Activated effector memory CD4-positive, alpha-beta T cell treated with Interleukin-2 at 50 U/mL for 16 hours (primary cell): ENCODE measurements at regions not wholly inside any gene's neighbourhood (a gene's known extent, or its start where the extent isn't known, plus 50 kb on each side); places are given as distances from the start of the nearest gene placed in this dataset.
"Not testable (repeated sequence)": the region's sequence is repeated elsewhere in the genome, so short reads cannot be mapped to it uniquely, and the experiment has no call there.

Experiments used
- DNase-seq: peaks from one replicate; pipeline ENCODE4 v3.0.0-alpha.2; 2020

GRCh38 chr3:187466306-187466705, 98.1 kb downstream of the RTP4 start:
- not testable (repeated sequence) for DNase-seq

DNA sequence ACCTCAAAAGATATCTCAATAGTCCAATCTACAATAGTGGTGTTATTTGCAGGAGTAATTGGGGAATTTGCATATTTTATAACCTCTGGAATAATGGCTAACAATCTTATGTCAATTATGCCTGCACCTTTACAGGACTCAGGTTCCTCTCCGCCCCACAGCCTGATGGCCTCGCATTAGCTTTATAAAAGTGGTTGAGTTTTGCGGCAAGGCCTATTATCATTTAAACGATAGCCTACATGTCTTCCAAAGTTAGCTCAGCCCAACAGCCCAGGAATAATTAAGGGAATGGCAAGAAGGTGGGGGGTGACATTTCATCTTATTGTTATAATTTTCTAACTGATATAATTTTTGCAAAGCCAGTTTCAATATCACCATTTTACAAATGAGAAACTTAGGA, 97.3 kb downstream of the RTP4 start:
- DNase-seq: no peak

GRCh38 chr3:187464682-187465081, 96.5 kb downstream of the RTP4 start:
- DNase-seq: no peak

DNA sequence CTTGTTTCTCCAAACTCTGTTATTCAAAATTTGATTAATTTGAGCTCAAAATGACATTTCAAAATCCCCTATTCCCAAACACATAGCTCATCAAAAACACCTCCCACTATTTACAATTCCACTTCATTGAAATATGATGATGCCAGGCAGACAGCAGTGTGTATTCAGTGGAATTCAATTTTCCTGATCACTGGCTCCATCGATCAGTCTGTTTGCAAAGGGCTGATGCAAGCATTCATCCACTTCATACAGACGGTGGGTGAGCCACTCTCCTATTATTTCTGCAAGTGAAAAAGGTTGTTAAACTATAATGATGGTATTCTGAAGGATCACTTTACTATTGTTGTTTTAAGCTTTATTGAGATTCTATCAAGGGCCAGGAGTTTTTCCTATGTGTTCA, 90.7 kb downstream of the RTP4 start:
- no peak for DNase-seq

GRCh38 chr3:187458383-187458782, 90.2 kb downstream of the RTP4 start:
- no peak for DNase-seq

GRCh38 chr3:187456250-187456649, 88.1 kb downstream of the RTP4 start:
- no peak for DNase-seq

- DNase-seq: no peak
These were observed 86.1 kb downstream of the RTP4 start for GRCh38 chr3:187454085-187454815.

DNA sequence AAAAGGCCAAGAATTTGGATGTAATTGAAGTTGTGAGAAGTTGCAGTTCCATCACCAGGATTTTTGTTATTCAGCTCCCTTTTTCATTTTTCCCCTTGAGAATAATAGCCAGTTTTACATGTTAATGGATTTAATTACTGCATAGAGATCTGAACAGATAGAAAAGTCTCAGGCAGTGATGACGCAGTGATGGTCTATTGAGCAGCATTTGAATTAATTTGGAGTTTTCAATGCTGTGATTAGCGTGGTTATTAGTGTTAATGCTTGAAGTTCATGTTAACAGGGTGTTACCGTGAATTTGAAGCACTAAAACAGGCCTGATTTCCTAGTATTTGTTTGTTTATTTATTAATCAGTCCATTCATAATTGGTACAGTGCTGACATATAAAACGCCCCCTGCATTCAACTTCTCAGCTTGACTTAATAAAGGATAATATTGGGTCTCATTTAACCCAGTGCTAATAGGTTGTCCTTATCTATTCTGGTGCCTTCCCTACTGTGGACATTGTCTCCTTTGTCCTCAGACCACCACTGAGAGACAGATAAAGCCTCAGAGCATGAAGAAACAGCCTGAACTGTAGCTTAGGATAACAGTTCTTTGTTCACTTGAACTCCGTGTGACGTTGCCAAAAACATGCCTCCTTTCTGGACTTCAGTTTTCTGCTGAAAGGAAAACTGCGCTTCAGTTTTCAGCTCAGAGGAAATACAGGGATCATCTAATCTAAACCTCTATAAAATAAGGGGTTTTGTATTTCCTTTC, 82.4 kb downstream of the RTP4 start:
- DNase-seq: no peak

GRCh38 chr3:187448674-187449073, 80.5 kb downstream of the RTP4 start:
- DNase-seq: no peak

- no peak for DNase-seq
These were observed 79.6 kb downstream of the RTP4 start for GRCh38 chr3:187447737-187448136.

- no peak for DNase-seq
These were observed 77.2 kb downstream of the RTP4 start for GRCh38 chr3:187445356-187445755.

DNA sequence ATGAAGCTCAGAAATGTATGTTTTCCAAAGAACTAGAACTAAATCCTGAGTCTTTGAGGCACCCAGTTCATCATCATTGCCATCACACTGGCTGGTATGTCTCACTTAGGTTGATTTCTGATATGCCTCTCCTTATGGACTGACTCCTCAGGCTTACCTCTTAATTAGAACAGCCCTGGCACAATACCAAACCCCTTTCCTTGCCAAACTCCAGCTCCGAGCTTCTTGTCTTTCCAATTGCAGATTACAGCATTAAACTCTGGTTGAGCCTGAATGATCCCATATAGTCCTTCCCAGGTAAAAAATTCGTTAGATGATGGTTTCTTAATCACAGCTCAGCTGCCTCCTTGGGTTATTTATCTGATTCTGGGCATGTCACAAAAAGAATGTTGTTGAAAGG, 66.3 kb downstream of the RTP4 start:
- DNase-seq: no peak

DNA sequence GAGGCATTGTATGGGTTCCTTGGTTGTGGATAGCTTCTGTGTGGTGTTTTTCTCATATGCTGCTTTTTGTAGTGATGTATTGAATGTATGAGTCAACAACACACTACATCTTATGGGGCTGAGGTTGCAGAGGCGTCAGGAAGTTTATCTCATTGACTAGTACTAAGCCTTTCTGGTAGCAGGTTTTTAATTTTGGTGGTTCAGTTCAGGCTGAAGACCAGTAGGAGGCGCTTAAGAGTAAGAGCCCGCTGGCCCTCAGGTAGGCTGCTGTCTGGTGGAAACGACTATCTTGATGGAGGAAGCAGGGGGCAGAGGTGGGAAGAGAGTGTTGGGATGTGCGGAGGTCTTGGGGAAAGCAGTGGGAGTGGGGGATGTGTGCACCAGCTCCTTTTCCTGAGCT, 62.4 kb downstream of the RTP4 start:
- DNase-seq: no peak
